CD4-positive, alpha-beta T cell treated with Interleukin-2 at 100 ng/mL for 4 hours (primary cell): ENCODE measurements at regions not wholly inside any gene's neighbourhood (a gene's known extent, or its start where the extent isn't known, plus 50 kb on each side); places are given as distances from the start of the nearest gene placed in this dataset.

Experiments used
- DNase-seq: peaks from one replicate; pipeline ENCODE4 v3.0.0-alpha.2; 2020; ENCODE audit warnings: low spot score

- no peak for DNase-seq
These were observed 60.3 kb upstream of the CSF3R start for GRCh38 chr1:36542962-36543515.

- DNase-seq = no peak
These were observed 59.6 kb upstream of the CSF3R start for GRCh38 chr1:36542024-36542961.

DNA sequence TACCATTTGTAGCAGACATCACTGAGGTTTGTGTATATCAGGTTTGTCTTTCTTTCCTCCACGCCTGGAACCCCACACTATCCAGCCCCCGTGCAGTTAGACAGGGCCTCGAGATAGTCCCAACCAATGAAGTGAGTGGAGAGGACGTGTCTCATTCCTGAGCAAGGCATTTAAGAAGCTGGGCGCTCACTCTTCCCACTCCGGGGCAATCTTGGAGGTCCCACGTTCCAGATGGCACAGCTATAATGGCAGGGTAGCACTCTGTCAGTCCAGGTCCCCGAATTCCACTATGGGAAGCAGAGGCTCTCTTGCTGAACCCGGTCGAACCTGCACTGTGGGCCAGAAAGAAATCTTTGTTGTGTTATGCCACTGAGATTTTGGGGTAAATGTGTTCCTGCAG, 57.3 kb upstream of the CSF3R start:
- DNase-seq = no peak

- no peak for DNase-seq
These were observed 56.8 kb upstream of the CSF3R start for GRCh38 chr1:36539526-36539925.

GRCh38 chr1:36537991-36538390, 55.3 kb upstream of the CSF3R start:
- DNase-seq = no peak

- DNase-seq = no peak
These were observed 54.6 kb upstream of the CSF3R start for GRCh38 chr1:36537190-36537768.

- DNase-seq = no peak
These were observed 54.0 kb upstream of the CSF3R start for GRCh38 chr1:36536727-36537126.

- no peak for DNase-seq
These were observed 52.1 kb upstream of the CSF3R start for GRCh38 chr1:36534711-36535412.

DNA sequence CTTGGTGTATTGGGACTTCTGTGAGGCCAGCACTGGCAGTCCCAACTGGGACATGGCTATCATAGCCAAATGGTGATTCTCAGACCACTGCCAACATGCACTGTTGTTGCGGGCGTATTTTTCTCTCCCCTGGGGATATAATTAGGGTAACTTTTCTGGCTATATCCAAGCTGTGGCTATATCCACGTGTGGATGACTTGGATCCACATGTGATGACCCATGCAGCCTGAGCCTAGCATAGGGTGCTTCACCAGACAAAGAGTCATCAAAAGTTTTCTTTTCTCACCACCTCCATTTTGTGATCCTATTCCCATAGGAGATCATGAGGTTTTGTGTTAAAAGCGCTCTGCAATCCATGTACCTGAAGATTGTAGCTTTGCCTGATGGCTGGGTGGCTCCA, 51.2 kb upstream of the CSF3R start:
- DNase-seq = no peak

DNA sequence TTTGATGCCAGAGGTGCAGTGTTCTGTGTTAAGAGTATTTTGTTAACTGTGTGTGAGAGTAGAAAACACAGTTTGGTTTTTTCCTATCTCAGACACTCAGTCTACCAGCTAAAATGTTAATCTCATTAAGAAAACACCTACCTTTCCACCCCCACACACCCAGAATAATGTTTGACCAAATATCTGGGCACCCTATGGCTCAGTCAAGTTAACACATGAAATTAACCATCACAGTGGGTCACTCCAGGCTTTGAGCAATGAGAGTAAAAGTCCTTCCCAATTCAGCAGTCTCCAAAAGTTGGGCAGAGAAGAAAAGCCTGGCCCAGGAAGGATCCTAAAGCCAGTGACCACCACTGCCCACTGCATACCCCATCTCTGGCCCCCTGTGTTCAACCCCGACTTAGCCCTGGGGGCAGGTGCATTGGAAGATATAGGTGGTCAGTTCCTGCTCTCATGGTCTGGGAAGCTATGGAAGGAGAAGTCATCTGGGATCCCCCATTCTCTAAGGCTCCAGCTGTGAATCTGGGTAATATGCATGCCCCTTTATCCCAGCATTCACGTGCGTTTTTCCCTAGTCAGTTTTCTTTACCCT, 50.2 kb upstream of the CSF3R start:
- no peak for DNase-seq
